HG02610 (cell line): ENCODE measurements at regions not wholly inside any gene's neighbourhood (a gene's known extent, or its start where the extent isn't known, plus 50 kb on each side); places are given as distances from the start of the nearest gene placed in this dataset.

Experiments used
- ATAC-seq: cut with Tn5 transposase; IDR thresholded peaks from one replicate; pipeline ENCODE4 v1.9.1; 2021; ENCODE audit warnings: mild to moderate bottlenecking, moderate library complexity; ENCODE audit not compliant: unreplicated experiment

DNA sequence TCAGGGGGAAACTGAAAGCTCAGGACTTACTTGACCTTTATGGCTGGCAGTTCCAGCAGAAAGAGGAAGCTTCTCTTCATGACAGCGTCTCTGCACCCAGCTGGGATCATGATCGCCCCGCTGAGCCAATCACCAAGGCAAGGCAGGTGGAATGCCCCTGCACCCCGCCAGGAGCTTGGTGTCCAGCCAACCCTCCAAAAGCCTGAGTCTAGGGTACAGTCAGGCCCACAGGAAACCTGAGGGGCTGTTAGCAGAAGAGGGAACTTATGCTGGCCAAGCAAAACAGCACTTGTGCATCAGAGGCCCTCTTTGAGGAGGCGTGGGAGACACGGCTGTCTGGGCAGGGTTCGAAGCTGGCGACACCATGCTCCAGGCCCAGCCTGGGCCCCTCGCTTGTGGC is 188.3 kb upstream of the GMDS start:
- no peak for ATAC-seq

DNA sequence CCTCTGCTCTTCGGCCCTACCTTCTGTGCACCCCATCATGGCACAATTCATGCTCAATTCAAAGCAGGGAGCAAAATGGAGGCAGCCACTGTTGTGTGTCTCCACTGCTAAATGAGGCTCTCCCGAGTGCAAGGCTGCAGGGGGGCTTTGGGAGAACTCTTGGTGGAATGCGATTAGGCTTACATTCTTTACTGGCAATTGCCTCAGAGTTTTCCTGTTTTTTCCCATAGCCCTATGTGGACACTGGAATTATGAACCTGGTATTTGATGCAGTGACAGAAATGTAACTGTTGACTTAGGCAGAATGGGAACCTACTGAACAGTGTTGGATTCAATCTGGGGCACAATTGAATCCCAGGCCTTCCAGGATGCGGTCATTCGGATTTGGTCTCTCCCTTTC is 187.9 kb upstream of the GMDS start:
- ATAC-seq = no peak

DNA sequence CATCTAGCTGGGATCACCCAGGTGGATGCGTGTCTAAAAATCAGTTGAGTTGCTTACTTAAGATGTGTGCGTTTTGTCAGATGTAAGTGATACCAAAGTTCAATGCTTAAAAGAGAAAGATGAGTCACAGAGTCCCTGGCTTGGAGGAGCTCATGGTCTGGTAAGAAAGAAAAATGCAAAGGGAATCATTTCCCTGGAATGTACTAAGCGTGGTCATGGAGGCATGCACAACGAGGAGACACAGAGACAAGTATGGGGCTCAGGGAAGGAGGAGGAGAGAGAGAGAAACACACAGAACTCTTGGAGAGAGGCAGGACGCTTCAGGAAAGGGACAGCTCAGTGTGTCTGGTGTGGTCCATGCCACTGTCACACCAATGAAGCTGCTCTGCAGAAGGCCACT is 186.9 kb upstream of the GMDS start:
- ATAC-seq = no peak

DNA sequence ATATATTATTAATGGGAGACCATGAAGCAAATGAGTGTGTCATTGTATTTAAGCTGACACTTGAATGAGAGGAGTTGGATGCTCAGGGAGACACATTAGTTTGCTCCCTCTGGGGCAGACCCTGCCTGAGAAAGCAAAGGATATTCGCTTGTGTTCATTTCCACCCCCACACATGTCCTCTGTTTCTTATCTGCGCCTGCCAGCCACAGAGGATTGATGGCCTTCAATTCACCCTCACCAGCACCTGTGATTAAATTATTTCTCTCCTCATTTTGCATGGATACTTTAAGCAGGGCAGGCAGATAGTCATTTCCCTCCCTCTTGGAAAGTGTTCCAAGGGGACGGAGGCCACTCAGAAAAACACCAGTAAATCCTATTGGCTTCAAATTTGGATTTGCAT is 185.2 kb upstream of the GMDS start:
- no peak for ATAC-seq

DNA sequence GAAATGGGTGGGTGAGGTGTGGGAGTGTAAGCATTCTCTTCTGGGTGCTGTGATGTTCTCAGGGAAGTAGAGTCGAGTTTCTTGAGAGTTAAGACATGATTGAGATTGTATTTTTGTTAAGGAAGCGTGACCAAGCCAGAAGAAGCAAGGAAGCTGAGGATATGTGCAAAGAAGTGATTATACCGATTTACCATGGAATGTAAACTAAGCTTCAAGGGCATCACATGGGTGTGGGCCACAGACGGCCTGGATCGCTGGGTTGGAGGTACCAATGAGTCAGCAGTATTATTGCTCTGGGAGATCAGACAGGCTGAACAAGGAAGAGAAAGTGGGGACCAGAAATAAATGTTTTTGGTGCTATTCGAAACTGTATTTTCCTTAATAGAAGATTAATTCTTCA is 184.1 kb upstream of the GMDS start:
- ATAC-seq = no peak

DNA sequence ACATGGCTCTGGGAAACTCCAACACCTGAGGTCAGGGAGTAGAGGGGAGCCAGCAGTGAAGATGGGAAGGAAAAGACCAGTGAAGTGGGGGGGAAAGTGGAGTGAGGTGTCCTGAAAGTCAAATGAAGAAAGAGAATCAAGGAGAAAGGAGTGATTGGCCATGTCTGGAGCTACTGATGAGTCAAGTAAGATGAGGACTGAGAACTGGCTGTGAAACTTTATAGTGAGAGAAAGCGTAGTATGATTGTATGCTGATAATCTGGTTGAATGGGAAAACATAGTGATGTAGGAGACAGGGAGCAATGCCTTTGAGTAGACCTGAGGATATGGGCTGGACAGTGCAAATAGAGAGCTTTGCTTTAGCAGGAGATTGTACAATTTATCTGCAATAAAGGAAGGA is 183.6 kb upstream of the GMDS start:
- ATAC-seq = no peak

DNA sequence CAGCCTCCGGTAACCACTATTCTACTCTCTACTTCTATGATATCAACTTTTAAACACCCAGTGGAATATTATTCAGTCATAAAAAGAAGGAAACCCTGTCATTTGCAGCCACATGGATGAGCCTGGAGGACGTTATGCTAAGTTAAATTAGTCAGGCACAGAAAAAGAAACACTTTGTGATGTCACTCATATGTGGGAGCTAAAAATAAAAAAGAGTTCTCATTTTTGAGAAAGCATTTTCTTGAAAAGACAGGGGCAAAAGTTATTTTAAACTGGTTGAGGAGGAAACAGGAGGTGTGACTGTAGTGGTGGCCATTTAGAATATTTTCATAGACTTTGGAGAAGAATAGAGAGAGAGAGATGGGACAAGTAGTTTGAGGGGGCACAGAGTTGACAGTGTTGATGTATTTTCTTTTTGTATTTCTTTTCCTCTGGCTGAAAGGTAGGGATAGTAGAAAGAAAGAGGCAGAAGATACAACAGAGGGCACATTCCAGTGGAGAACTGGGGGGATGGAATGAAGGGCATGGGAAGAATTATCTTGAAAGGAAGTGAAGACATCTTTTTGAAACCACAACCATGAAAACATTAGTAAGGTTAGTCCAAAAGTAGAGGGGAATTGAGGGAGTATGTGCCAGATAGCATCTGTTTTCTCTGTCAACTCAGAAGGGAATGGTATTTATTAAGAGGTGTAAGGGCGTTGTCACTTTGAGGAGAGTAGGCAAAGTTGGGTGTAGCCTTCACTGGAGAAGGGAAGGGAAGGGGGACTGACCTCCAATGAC is 181.3 kb upstream of the GMDS start:
- no peak for ATAC-seq

DNA sequence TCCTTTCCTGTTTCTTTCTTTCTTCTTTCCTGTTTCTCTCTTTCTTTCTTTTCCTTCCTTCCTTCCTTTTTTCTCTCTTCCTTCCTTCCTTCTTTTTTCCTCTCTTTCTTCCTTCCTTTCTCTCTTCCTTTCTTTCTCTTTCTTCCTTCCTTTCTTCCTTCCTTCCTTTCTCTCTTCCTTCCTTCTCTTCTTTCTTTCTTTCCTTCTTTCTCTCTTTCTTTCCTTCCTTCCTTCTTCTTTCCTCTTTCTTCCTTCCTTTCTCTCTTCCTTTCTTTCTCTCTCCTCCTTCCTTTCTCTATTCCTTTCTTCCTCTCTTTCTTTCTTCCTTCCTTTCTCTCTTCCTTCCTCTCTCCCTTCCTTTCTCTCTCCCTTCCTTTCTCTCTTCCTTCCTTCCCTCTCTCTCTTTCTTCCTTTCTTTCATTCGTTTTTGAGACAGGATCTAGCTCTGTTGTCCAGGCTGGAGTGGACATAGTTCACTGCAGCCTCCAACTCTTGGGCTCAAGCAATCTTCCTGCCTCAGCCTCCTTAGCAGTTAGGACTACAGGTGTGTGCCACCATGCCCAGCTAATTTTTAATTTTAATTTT is 170.8 kb upstream of the GMDS start:
- ATAC-seq = no peak

DNA sequence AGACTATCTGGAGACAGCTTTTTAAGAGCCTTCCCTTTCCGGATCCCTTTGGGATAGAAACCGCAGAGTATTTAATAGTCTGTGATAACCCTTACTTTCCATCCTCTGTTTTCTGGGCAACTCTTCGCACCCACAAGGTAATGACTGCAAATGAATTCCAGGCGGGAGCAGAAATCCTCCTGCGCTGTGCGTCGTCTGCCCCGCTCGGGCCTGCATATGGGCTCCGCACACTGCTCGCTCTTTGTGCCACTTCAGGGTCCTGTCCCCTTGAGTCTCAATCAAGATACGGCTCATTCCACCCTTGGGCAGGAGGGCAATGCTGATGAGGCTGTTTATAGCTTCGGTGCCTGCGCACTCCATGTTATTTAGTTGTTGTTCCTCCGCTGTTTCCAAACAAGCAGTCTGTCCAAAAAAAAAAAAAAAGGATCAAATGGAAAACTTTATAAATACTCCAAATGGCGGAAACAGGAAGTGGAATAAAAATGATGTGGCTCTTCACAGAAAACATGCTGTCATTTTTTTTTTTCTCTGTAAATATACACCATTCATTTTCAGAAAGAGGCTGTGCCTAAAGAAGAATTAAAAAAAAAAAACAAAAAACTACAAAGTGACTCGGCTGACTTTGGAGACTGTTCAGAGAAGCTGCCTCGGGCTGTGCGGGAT is 169.6 kb upstream of the GMDS start:
- ATAC-seq = no peak

DNA sequence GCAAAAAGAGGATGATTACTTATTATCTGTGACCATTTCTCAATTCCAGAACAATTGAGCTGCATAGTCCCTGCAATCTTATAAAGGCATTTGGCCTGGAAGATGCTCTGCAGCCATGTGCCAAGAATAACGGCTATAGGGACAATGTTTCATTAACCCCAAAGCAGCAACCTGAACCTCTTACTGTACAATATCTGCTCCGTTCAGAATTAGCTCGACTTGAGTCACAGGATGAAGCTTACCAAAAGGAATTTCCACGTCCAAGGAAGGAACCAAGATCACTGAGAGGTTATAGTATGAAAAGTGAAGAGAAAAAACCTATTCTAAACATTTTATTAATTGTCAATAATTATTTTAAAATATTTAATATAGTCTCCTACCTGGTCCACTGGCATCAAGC is 167.3 kb upstream of the GMDS start:
- no peak for ATAC-seq

DNA sequence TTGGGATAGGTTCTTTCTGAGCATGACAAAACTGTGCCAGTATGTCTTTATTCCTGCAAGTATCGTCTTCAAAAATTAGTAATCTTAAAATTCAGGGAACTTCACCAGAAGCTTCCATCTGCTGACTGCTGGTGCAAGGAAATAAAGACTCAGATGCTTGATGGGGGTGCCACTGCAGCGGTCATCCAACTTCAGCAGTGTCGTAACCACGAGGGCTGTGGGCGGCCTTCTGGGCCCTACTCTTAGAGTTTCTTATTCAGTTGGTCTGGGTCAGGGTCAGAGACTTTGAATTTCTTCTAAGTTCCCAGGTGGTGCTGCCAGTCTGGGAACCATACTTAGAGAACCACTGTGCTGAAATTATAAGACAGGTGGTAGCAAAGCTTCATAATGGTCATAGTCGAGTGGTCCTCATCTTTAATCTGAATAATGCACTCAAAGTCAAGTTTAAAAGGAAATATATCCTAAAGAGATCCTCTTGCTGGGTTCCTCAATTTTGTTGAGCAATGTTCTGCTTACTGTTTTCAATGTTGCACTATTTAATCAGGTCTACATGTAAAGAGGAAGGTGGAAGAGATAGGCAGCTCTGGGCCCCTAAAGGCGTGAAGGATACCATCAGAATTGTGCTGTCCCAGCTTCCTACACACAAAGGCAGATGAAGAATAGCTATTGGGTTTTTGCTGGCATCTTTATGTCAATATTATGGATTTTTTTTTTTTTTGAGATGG is 165.4 kb upstream of the GMDS start:
- ATAC-seq = no peak

DNA sequence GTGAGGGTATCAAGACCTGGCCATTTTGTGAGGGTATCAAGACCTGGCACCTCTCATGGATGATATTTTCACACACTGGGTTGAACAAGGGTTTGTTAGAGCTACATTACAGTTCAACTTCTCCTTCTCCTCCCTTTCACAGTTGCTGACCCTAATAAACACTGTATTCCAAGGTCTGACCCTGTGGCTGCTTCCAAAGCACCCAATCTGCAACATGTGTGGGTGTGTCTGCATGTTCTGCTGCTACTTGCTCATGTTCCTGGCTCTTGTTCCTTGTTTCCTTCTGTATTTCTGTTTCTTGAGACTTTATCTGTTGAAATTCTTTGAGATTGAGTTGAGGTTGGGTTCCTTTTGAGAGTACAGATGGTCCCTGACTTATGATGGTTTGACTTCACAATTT is 162.1 kb upstream of the GMDS start:
- ATAC-seq = no peak

DNA sequence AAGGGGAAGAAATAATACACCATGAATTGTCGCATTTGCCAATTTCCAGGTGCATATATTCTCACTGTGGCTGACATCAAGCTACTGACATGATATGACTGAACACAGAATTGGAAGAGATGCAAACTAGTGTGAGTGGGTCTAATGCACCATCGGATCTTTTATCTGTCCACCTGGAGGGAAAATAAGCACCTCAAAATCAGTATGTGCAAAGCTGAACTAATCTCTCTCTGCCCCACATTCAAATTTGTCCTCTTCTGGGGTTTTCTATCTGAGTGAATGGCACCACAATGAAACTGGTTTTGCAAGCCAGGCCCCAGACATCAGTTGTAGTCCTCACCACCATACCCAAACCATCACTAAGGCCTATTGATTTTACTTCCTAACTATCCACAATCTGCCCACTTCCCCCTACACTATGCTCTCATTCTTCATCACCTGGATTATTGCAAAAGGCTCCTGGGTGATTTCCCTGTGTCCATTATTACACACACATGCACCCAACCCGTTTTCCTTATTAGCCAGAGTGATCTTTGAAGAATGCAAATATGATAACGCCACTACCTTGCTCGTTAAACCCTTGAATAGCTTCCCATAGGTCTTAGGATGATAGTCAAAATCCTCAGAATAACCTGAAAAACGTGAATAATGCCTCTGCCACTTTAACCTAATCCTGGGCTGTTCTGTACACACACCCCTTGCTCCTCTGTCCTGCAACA is 159.0 kb upstream of the GMDS start:
- no peak for ATAC-seq

DNA sequence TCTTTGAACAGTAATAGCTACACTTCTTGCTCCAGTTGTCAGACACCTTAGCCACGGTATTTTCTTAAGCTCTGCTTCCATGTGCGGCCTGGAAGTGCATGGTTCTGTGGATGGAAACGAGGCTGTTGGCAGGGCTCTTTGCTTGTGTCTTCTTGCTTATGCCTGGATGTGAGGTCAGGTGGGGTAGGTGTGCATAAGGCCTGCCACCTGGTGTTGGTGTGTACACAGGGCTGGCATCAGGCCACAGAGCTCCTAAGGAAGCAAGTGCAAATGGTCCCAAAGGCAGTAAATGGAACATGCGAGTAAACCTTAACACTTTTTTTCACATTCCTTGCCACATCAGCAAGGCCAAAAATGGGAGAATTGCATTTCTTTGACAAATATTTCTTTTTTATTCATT is 158.1 kb upstream of the GMDS start:
- ATAC-seq = no peak

DNA sequence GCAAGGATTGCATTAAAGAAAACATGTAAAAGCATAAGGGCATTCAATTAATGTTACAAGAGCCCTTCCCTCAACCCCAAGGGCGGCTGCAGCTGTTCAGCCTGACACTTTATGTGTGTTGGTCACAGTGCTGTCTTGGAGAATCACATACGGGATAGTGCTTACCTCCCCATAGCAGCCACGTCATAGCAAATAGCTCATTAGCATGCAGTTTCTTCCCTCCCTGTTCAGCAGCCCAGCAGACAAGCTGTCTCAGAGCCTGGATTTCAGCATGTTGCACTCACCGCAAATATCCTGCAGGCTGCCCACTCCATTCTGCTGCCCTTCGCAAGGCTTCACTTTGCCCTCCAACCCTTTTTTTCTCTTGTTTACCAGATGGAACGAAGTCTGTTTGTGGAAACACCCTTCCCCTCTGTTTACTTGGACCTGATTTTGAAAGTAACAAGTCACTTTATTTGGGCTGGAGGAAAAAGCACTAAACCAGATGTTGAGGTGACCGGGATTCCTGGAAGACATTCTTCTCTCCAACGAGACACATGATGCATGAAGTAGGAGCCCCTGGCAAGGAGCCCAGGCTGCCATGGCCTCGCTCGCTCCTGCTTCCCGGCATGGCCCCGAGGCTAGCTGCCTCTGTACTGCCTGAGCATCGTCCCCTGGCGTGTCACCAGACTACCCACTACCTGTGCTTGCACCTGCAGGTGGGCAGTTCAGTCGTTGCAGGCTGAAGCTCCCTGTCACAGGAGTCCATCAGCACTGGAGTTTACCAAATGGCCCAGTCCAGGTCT is 151.6 kb upstream of the GMDS start:
- no peak for ATAC-seq

DNA sequence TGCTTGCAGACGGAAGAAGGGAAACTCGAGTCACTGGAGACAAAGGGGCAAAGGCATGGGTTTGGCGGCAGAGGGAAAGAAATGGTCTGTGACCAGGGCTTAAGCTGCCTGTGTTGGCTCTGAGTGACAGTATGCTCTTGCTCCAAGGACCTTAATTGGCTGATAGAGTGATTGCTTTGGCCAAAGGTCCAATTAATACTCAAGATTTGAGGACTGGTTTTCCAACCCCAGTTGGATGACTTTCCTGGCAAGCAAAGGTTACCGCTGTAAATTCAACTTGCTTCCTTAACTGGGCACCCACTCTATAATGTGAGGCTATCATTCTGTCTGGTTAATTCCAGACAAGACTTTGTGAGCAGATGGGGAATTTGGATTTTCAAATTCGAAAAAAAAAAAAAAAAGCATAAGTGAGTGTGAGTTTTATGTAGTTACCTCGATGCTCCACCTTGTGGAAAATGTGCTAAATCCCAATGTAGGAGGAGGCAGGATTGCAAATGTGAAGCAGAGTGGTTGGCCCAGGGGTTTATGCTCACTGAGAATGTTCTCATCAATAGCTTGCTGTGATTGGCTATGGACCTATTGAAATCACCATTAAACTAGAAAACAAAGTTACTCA is 150.7 kb upstream of the GMDS start:
- no peak for ATAC-seq

DNA sequence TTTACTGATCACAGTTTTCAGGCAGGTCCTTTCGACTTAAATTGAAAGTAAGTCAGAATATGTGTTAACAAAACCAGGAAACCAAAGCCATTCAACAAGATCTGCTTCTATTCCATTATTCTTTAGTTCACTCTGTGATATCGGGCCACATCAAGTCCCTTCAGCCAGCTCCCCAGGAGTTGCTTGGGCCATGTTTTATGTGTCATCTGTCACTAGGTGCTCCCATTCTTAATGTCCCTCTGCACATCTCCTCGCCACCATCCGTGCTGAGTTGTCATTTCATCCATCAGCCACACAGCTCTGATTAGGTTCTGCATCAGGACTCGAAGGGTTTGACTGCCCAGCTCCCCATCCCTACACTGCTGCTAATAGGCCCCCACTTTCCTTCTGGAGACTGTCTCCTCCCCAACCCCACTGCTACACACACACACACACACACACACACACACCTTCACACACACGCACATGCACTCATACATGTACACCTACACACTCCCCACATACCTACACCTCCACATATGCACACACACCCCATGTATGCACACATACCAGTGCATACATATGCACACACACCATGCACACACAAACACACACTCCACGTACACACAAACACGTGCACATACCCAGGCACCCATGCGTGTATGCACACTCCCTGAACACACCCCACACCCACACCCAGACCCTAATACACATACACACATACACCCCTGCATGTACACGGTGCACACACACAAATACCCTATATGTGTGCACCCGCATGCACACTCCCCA is 143.3 kb upstream of the GMDS start:
- ATAC-seq = no peak

DNA sequence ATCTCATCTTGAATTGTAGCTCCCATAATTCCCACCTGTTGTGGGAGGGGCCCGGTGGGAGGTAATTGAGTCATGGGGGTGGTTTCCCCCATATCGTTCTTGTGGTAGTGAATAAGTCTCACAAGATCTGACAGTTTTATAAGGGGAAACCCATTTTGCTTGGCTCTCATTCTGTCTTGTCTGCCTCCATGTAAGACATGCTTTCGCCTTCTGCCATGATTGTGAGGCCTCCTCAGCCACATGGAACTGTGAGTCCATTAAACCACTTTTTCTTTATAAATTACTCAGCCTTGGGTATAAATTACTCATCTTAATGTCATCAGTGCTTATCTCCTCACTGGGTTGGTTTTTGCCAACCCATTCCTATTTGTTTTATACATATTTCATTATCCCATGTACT is 142.0 kb upstream of the GMDS start:
- no peak for ATAC-seq

DNA sequence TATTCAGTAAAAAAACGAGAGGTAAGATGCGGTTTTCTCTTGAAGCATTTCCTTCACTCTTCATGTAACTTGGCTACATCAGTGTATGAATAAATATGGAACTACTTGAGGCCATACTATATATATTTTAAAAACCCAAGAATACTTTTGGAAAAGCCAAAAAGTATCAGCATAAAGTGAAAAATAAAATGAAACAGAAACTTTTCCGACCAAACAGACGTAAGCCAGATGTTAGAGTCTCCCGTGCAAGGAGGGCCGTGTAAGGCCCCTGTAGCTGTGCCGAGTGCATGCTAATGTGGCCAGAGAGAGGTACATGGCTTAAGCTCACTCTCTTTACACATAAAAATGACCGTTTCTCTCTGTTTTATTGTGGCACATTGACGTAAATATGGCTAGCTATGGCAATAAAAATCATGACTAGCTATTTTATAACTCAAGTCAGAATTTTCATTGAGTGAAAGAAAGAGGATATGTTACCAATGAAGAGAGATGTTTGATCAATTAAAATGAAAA is 140.1 kb upstream of the GMDS start:
- no peak for ATAC-seq
